GM12865 (cell line): ENCODE measurements at regions not wholly inside any gene's neighbourhood (a gene's known extent, or its start where the extent isn't known, plus 50 kb on each side); places are given as distances from the start of the nearest gene placed in this dataset.

Experiments used
- DNase-seq: peaks from one replicate; pipeline ENCODE4 v3.0.0; 2010; ENCODE audit warnings: low read depth
- H3K4me3 ChIP-seq: 2 replicates; pipeline ENCODE4 v1.5.1; 2011; ENCODE audit warnings: mild to moderate bottlenecking, low read depth, low read length, control low read depth
- CTCF ChIP-seq: IDR thresholded peaks from 2 replicates; pipeline ENCODE4 v1.5.1; 2011; ENCODE audit warnings: low read length, control low read depth, low read depth, inconsistent platforms; ENCODE audit not compliant: insufficient read depth; ENCODE audit errors: missing control alignments

GRCh38 chr9:126154869-126155268 is 171.8 kb upstream of the MVB12B start:
- TF ChIP-seq CTCF: no peak
- H3K4me3 ChIP-seq: no peak overlapping the region
- no peak for DNase-seq

- no peak for TF ChIP-seq CTCF
- no peak for DNase-seq
Measured at GRCh38 chr9:126155756-126156664, 170.6 kb upstream of the MVB12B start.

GRCh38 chr9:126156898-126157297 is 169.7 kb upstream of the MVB12B start:
- H3K4me3 ChIP-seq: no peak overlapping the region
- DNase-seq: no peak
- no peak for TF ChIP-seq CTCF

More at GRCh38 chr9:126155756-126156664, 170.6 kb upstream of the MVB12B start:
- no peak overlapping the region for H3K4me3 ChIP-seq

- DNase-seq: no peak
- H3K4me3 ChIP-seq: no peak overlapping the region
- no peak for TF ChIP-seq CTCF
Measured at GRCh38 chr9:126157423-126157822, 169.2 kb upstream of the MVB12B start.

GRCh38 chr9:126157826-126158587 is 168.6 kb upstream of the MVB12B start:
- DNase-seq: no peak
- H3K4me3 ChIP-seq: no peak overlapping the region
- TF ChIP-seq CTCF: no peak

GRCh38 chr9:126158588-126159429 is 167.8 kb upstream of the MVB12B start:
- no peak overlapping the region for H3K4me3 ChIP-seq
- no peak for DNase-seq
- TF ChIP-seq CTCF: no peak
